ENCODE measurements at regions not wholly inside any gene's neighbourhood (a gene's known extent, or its start where the extent isn't known, plus 50 kb on each side); places are given as distances from the start of the nearest gene placed in this dataset.
A peak's percentile ranks its signal among the peaks of the same experiment; 100 is the strongest.
"Not testable (repeated sequence)": the region's sequence is repeated elsewhere in the genome, so short reads cannot be mapped to it uniquely, and the experiment has no call there.

DNA sequence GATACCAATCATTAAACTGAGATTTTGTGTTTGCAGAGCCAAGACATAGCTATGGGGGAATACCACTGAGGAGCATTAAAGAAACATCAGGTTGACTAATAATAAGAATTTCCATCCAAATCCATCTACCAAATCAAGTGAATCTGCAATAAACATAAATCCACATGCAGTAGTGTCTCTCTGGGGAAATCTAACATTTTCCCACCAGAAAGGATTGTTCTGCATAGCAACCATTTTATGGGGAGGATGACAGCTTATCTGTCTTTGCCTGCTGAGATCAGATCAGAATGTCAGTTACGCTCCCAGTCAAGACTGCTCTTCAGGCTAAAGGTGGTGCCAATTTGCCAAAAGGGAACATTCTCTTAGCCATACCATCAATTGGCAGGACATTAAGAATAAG lies 1098.9 kb upstream of the CHAC2 start:
- DNase-seq = no peak

DNA sequence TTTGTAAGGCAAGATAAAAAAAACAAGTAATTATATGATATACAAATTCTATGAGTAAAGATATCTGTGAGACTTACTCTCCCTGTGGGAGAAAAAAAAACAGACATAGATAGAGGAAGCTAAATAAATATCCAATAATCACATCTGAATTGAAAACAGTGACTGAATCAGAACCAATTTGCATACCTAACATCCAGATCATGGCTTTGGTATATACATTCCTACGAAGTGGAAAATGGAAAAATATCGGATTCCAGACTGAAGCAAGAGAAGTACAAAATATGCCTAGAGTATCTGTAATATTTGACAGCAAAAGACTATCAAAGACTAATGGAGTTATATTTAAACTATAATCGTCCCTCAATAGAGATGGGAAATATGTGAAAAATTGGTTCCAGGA lies 1108.1 kb upstream of the CHAC2 start:
- no peak for DNase-seq

DNA sequence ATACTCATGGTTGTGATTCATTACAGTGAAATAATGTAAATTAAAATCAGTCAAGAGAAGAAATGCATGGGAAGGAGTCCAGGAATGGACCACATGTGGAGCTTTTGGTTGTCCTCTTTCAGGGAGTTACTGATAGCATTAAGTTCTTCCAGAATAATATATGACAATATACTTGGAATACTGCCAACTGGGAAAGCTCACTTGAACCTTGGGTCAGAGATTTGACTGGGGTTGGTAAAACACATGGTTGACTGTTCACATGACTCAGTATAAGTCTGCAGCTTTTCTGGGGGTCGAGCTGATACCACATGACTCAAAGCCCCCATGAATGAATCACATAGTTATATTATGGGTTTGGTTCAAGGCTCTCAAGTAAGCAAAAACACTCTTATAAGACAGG lies 1109.0 kb upstream of the CHAC2 start:
- peak; percentile 3 for DNase-seq

DNA sequence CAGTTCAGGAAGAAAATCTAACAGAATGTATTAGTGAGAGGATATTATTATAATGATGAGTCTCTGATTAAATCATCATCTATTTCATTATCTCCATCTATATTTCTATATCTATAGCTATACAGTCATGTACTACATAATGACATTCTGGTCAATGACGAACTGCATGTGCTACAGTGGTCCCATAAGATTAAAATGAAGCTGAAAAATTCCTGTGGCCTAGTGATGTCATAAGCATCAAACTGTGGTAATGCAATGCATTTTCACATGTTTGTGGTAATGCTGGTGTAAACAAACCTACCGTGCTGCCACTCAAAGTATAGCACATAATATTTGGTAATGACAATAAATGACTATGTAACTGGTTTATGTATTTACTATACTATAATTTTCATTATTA lies 1127.9 kb upstream of the CHAC2 start:
- no peak for DNase-seq

DNA sequence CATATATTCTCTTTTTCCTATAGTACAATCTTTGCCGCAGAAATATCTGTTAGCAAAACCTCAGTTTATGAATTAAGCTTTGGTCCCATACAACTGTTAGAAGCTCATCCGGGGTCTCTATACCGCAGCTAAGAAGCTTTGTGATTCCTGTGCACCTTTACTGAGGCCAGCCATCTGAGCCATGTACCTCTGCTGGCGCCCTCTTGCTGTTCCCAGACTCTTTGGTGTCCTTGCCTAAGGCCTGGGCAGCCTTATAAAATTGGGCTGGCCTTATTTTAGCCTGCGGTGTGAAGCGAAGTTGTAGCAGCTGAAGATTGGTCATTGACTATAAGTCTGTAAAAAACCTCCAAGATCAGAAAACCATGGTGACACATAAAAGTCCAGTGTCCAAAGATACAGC lies 1135.1 kb upstream of the CHAC2 start:
- DNase-seq = no peak

DNA sequence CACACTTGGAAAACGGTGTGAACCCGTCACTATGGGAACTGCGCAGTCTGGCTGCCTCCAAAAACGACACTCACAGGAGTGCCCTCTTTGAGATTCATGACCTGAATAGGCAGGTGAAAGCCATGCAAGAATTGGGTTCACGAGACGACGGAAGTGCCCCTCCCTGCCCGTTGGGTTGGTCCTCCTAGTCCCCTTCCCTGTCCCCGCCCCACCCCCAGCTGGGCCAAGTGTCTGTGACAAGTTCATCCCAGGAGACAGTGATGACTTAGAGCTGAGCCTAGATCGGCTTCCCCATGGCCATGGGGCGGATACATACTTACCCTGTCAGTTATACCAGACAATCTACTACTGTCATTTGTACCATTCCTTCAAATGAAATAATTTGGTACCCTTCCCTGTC lies 1137.7 kb upstream of the CHAC2 start:
- no peak for DNase-seq

DNA sequence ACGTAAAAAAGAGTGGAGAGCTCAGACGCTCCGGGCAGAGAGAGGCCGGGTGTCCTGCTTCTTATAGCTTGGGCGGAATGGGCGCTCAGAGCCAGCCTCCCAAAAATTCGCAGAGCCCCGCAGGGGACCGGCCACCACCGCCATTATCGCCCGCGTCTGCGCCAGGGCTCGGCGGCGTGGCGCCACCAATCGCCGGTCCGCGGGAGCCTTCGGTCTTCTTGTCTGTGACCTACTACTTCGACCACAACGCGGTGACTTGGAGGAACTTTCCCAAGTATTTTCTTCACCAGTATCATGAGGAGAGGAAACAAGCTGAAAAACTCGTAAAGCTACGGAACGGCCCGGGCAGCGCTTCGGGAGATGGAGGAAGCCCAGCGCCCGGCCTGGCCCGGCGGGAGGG lies 1138.1 kb upstream of the CHAC2 start:
- no peak for DNase-seq

DNA sequence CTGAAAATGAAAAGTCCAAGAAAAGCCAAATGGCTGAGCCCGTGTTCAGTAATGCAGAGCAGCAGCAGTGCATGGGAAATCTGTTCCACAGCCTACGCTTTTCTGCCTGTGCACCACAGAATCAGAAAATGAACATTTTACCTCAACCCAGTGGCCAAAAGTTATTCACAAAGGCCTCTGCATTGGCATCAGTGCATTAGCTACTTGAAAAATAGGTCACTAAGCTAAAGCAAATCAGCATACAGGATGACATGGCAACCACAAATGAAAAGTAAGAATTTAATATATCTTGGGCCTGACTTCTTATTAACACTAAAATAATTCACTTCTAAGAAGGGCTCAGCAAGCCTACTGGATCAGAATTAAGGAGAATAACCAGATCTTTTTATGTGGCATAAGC lies 1145.3 kb upstream of the CHAC2 start:
- no peak for DNase-seq

DNA sequence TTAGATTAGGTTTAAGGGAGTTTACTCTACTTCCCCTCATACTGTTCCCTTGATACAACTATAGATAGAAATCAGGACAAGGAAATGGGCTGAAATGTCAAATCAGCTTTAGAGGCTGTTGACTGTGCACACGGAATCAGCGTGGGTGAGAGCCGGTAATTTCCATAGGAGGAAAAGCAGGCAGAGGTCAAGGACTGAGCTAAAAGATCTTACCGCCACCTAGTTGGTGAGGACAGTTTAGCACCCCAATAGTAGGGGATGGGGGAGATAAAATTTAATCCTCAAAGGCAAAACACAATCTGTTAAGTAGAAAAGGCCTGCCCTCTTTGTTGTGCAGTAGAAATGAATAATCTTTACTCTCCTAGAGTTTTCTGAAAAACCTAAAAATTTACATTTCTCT lies 1154.5 kb upstream of the CHAC2 start:
- no peak for DNase-seq

DNA sequence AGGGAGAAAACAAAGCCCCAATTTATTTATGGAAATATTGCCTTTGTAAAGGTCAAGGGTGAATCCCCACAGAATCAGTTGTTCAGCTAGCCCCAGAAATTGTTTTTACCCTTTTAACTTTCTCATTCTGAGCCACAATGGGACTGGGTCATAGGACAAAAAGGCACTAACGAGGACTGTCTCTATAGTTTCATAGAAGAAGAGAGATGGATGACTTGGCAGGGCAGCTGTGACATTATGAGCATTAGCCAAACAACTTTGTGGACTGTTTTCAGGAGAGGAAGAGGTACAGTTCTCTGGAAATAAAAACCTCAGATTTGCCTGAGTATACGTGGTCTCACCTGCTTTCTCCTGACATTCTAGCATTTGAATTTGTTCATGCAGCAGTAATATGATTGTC lies 1155.8 kb upstream of the CHAC2 start:
- no peak for DNase-seq

DNA sequence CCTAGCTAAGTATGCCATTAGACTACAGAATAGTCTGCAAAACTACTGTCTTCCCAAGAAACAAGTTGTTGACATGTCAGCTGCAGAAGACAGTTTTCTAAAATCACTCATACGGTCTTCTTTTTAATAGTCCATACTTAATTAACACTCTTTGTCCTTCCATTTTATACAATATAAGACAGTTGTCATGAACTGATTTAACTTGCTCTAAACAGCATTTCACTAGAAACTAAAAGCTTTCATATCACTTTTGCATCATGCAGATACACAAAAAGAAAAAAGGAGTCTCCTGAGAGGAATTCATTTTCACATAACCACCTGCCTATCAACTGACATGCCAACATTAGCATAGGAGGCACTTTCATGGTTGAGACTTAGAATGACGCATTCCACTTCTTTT lies 1159.6 kb upstream of the CHAC2 start:
- no peak for DNase-seq

DNA sequence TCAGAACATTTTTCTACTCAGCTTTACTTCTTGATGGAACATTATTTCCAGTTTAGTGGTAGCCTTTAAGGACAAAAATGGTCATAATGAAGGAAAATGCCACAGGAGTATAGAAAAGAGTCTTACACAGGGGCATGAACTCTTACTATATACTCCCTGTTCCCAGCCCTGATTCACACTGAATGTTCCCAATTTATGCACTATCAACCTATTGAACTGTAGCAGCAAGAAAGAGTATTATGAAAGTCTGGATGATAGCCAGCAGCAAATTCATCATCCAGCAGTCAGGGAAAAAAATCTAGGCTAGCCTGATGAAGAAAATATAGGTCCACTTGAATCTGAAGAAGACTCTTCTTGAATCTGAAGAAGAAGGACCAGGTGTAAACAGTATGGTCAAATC lies 1170.3 kb upstream of the CHAC2 start:
- DNase-seq = no peak

DNA sequence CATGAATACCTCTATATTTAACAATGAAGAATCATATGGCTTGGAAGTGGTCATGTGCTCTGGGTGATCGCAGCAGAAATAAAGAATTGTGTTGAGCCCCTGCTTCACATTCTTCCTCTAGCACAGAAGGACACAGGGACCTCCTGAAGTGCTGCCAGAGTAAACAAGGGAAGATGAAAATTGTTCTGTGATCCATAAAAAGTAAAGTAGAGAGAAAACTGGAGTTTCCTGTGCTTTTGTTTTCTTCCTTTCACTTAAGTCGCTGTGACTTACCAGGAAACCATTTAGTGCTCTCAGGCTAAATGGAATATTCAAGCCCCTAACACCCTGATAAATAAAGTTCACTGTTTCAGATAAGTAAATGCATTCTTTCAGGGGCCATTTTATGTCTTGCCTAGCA lies 1173.6 kb upstream of the CHAC2 start:
- DNase-seq = peak; percentile 10

DNA sequence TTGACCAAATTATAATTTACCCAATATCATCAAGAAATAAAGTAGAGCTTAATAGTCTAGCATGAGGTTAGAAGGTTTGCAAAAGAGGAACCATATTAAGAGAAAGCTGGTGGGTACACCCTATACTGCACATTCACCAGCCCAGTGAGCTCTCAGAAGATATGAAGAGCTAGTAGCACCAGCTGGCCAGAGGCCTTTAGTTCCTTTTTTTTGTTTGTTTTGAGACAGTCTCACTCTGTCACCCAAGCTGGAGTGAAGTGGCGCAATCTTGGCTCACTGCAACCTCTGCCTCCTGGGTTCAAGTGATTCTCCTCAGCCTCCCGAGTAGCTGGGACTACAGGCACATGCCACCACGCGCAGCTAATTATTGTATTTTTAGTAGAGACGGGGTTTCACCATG lies 1183.5 kb upstream of the CHAC2 start:
- DNase-seq = not testable (repeated sequence)

DNA sequence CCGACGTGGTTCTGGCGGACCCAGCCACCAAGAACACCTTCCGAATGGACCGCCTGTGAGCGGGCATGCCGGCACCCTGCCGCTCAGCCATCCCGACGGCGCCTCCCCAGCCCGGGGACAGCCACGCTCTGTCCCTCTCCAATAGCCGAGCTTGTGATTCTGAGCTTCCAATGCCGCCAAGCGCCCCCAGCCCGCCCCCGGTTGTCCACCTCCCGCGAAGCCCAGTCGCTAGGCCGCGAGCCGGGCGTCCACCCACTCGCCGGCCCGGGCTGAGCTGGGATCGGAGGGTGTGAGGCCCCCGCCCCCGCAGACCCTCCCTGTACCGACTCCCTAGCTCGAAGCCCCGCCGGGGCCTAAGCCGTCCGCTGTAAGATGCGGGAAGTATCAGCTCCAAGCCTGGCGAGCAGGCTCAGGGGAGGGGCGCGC lies 1195.1 kb upstream of the CHAC2 start:
- no peak for DNase-seq

DNA sequence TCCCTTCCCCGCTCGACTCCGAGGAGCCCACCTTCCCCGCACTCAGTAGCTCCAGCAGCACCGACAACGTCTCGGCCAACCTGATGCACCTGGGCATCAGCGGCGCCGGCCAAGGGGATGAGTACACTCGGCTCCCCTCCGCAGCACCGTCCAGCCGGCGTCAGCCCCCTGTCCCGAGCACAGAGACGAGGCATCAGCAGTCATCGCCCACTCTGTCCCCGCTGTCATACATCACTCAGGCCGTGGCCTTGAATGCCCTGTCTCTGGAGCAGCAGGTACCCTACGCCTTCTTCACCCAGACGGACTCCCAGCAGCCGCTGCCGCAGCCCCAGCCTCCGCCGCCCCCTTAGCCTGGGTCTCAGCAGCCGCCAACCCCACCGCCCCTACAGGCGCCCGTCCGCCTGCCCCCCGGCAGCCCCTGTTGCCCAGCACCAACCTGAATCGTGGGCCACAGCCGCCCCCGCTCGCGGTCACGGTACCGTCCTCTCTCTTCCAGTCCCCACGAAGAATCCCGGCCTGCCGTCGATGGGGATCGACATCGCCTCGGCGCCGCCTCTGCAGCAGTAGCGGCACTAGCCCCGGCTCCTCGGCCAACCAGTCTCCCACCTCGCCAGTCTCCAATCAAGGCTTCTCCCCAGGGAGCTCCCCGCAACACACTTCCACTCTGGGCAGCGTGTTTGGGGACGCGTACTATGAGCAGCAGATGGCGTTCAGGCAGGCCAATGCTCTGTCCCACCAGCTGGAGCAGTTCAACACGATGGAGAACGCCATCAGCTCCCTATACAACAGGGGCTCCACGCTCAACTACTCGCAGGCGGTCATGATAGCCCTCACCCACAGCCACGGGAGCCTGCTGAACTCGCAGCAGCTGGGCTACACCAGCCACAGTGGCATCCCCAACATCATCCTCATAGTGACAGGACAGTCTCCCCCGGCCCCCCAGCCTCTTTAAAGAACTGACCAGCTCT lies 1195.9 kb upstream of the CHAC2 start:
- no peak for DNase-seq

DNA sequence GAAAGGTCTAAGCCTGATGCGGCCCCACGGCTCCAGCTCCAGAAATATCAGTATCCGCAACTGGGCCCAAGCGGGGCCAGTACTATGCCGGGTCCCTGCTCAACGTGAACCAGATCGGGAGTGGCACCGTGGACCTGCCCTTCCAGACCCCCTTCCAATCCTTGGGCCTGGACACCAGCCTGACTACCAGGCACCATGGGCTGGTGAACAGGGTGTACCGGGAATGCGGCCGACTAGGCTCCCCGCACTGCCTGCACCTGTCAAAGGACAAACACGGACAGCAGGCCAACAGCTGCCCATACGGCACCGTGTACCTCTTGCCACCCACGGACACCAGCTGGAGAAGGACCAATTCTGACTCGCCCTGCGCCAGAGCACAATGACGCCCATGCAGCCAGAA lies 1196.9 kb upstream of the CHAC2 start:
- no peak for DNase-seq

DNA sequence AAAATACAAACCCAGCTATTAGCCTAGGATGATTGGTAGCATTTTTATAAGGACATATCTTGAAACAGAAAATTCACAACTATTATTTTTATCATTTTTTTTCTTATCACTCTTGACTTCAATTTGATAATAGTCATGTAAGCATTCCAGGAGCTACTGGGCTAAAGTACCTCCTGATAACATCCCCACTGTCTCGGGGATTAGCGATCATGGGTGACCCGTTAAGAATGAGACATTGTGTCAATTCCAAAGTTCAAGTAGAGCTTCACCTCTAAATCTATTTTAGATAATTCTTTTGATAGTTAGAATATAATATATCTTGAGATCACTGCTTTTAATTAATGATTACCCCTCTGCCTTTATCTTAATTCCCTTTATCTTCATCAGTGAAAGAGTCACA lies 1204.5 kb upstream of the CHAC2 start:
- DNase-seq = no peak

DNA sequence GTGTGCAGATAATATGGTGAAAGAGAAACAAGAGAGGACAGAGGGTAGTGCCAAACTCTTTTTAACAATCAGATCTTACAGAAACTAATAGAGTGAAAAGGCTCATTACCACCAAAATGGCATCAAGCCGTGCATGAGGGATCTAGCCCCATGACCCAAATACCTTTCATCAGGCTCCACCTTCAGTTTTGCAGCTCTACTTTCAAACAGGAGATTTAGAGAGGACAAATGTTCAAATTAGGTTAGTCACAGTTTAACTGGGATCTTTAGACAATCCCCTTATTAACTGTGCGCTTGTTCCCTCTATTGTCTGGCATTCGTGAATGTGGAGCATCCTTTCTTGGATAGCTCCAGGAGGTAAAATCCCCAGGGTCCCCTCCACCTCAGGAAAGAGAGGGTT lies 1209.3 kb upstream of the CHAC2 start:
- no peak for DNase-seq

DNA sequence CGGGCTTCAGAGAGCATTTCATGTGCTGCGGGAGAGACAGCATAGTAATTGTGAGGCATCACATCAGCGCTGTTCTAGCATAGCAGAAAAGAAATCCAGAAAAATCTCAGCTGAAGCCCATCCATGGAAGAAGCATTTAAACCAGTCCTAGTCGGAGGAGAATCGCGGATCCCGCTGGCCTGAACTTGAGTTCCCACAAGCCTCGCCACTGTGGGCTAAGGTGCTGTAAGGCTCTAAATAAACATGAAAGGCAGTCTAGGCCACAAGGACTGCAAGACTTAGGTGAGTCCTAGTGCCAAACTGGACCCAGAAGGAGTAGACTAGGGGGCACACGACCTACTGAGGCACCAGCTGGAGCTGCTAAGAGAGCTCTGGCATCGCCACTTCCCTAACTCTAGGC lies 1225.3 kb upstream of the CHAC2 start:
- DNase-seq = no peak

DNA sequence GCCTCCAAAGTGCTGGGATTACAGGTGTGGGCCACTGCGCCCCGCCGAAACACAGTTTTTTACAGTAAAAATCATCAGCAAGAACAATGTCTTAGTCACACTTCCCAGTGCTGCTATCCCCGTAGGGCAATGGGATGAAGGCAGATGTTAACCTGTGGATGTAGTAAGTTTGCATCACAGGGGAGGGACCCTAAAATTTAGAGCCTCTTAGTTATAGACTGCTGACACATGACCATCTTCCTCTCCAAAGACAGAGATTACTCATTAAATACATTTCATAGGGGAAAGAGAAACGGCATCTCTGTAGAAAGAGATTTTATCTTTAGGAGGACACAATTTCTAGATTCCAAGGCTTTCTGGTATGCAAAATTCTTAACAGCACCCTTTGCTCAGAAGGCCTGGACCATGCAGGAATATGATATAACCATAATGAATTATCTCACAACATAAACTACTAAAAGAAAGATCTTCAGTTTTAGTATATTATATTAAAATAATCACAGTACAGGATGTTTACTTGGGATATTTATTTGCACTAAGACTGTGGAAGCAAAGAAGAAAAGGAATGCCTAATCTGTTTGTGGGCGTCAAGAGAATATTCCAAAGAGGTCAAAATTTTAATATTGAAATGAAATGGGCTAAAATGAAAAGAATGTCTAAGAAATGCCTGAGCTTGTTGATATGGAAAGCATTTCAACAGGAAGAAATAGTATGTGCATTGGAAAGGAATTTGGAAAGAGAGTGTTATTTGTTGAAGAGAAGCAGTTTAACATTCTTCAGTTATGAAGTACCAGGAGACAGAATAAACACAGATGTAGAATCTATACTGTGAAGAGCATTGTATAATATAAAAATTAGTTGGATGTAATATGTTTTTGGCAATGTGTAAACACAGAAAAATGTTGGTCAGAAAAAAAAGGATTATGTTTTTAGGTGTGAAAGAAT lies 1228.3 kb upstream of the CHAC2 start:
- DNase-seq = no peak

DNA sequence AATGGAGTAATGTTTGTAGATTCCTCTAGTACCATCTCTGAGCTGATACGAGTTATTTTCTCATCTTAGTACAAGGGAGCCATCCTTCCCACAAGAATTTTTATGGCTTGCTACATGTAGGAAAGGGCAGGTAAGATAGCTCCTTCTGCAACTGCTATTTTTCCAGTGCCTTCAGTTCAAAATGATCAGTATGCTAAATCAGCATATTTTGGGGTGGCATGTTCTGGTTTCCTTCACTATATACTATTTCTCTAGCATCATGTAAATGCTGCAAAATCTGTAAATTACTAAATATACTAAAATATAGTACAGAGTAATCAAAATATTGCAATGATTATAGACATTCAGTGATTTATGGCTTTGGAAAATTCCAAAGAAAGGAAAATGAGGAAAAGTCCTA lies 1230.0 kb upstream of the CHAC2 start:
- DNase-seq = no peak

DNA sequence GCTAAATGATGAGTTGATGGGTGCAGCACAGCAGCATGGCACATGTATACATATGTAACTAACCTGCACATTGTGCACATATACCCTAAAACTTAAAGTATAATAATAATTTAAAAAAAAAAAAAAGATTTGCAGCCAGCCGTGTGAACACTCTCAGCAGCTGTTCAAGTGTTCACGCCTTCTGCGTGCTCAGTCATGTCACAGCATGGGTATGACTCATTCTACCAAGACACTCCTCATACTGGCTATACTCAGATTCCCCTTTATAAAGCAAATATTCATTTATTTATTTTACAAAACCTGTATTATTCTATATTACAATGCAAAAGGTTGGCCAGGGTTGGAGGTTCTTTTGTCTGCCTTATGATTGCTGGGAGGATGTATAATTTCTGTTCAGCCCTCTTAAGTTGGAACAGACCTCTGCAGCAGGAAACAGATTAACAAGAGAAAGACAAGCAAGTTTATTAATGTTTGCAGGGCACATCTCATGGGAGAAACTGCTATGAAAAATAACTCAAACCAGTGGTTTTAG lies 1230.6 kb upstream of the CHAC2 start:
- DNase-seq = no peak
